WTC11 (cell line): ENCODE measurements at regions not wholly inside any gene's neighbourhood (a gene's known extent, or its start where the extent isn't known, plus 50 kb on each side); places are given as distances from the start of the nearest gene placed in this dataset.

ENCODE experiments used
- ATAC-seq: fragments of 200-7000 bp; cut with Tn5 transposase; 2 replicates; pipeline ENCODE4 v1.10.0; 2021; ENCODE audit warnings: mild to moderate bottlenecking, moderate library complexity
- CTCF ChIA-PET: fragments of 300-600 bp; sonication (Branson Sonifier 250); formaldehyde crosslinking; loops from one replicate; lab custom pipeline; 2021; ENCODE audit warnings: antibody characterized with exemption; lab: Charles Lee
- POLR2A ChIA-PET: fragments of 350-600 bp; sonication (Branson Sonifier 250); formaldehyde crosslinking; loops from one replicate; lab custom pipeline; 2021; ENCODE audit warnings: antibody characterized with exemption; lab: Charles Lee
- DNase-seq: peaks from one replicate; pipeline ENCODE4 v3.0.0; 2021; ENCODE audit warnings: low spot score
- H3K27ac Mint-ChIP-seq: 2 replicates; pipeline ENCODE4 v1.8.0; 2021; ENCODE audit warnings: mixed read lengths
- H3K27me3 Mint-ChIP-seq: 2 replicates; pipeline ENCODE4 v1.8.0; 2021; ENCODE audit warnings: low read depth, mild to moderate bottlenecking, moderate library complexity, mixed read lengths
- H3K36me3 Mint-ChIP-seq: 2 replicates; pipeline ENCODE4 v1.8.0; 2021; ENCODE audit warnings: mixed read lengths
- H3K4me1 Mint-ChIP-seq: 2 replicates; pipeline ENCODE4 v1.8.0; 2022; ENCODE audit warnings: mixed read lengths
- H3K4me3 Mint-ChIP-seq: 2 replicates; pipeline ENCODE4 v1.8.0; 2021; ENCODE audit warnings: mild to moderate bottlenecking, moderate library complexity, mixed read lengths
- H3K9me3 Mint-ChIP-seq: 2 replicates; pipeline ENCODE4 v1.8.0; 2021; ENCODE audit warnings: mixed read lengths
- ATF6 ChIP-seq: sonication (generic); formaldehyde crosslinking; IDR thresholded peaks from 2 replicates; pipeline ENCODE4 v1.8.1; 2023; ENCODE audit warnings: mild to moderate bottlenecking, missing genetic modification reagents
- CREM ChIP-seq: sonication (generic); formaldehyde crosslinking; IDR thresholded peaks from 2 replicates; pipeline ENCODE4 v1.8.1; 2022; ENCODE audit warnings: mild to moderate bottlenecking, missing genetic modification reagents, moderate library complexity
- CTCF ChIP-seq: fragments of 200-600 bp; IDR thresholded peaks from 2 replicates; pipeline ENCODE4 v1.8.0; 2022; ENCODE audit warnings: antibody characterized with exemption
- E2F5 ChIP-seq: sonication (generic); formaldehyde crosslinking; IDR thresholded peaks from 2 replicates; pipeline ENCODE4 v1.8.1; 2022; ENCODE audit warnings: mild to moderate bottlenecking, moderate library complexity, missing genetic modification reagents
- ETV6 ChIP-seq: sonication (generic); formaldehyde crosslinking; IDR thresholded peaks from 2 replicates; pipeline ENCODE4 v1.8.1; 2022; ENCODE audit warnings: mild to moderate bottlenecking, missing genetic modification reagents
- GABPB1 ChIP-seq: sonication (generic); formaldehyde crosslinking; IDR thresholded peaks from 2 replicates; pipeline ENCODE4 v1.8.1; 2023; ENCODE audit warnings: mild to moderate bottlenecking, missing genetic modification reagents
- MLX ChIP-seq: sonication (generic); formaldehyde crosslinking; IDR thresholded peaks from 2 replicates; pipeline ENCODE4 v1.8.1; 2023; ENCODE audit warnings: mild to moderate bottlenecking, missing genetic modification reagents, moderate library complexity
- NFATC4 ChIP-seq: fragments of 250-450 bp; sonication (Bioruptor Pico); IDR thresholded peaks from 2 replicates; pipeline ENCODE4 v1.9.0; 2021; ENCODE audit warnings: mild to moderate bottlenecking
- NR2C2 ChIP-seq: sonication (generic); formaldehyde crosslinking; IDR thresholded peaks from 2 replicates; pipeline ENCODE4 v1.8.0; 2022; ENCODE audit warnings: mild to moderate bottlenecking, missing genetic modification reagents
- NR3C1 ChIP-seq: sonication (generic); formaldehyde crosslinking; conservative IDR thresholded peaks from 2 replicates; pipeline ENCODE4 v1.8.1; 2023; ENCODE audit warnings: low read depth, mild to moderate bottlenecking, missing genetic modification reagents
- OVOL2 ChIP-seq: fragments of 250-450 bp; sonication (Bioruptor Pico); IDR thresholded peaks from 2 replicates; pipeline ENCODE4 v1.9.0; 2021; ENCODE audit warnings: mild to moderate bottlenecking, borderline replicate concordance
- PREB ChIP-seq: sonication (generic); formaldehyde crosslinking; IDR thresholded peaks from 2 replicates; pipeline ENCODE4 v1.8.1; 2022; ENCODE audit warnings: mild to moderate bottlenecking, missing genetic modification reagents, moderate library complexity, borderline replicate concordance
- PRRX2 ChIP-seq: fragments of 250-450 bp; sonication (Bioruptor Pico); IDR thresholded peaks from 2 replicates; pipeline ENCODE4 v1.8.0; 2021; ENCODE audit warnings: mild to moderate bottlenecking
- RELA ChIP-seq: sonication (generic); formaldehyde crosslinking; IDR thresholded peaks from 2 replicates; pipeline ENCODE4 v1.8.1; 2022; ENCODE audit warnings: missing genetic modification reagents, mild to moderate bottlenecking, borderline replicate concordance
- RORB ChIP-seq: fragments of 250-450 bp; sonication (Bioruptor Pico); IDR thresholded peaks from 2 replicates; pipeline ENCODE4 v1.9.0; 2021; ENCODE audit warnings: mild to moderate bottlenecking
- SMAD3 ChIP-seq: sonication (generic); formaldehyde crosslinking; IDR thresholded peaks from 2 replicates; pipeline ENCODE4 v1.8.0; 2022; ENCODE audit warnings: missing genetic modification reagents, mild to moderate bottlenecking, borderline replicate concordance
- SMAD4 ChIP-seq: sonication (generic); formaldehyde crosslinking; IDR thresholded peaks from 2 replicates; pipeline ENCODE4 v1.8.0; 2022; ENCODE audit warnings: mild to moderate bottlenecking, missing genetic modification reagents
- SP1 ChIP-seq: sonication (generic); formaldehyde crosslinking; conservative IDR thresholded peaks from 2 replicates; pipeline ENCODE4 v1.8.1; 2022; ENCODE audit warnings: missing genetic modification reagents
- TCF7 ChIP-seq: sonication (generic); formaldehyde crosslinking; IDR thresholded peaks from 2 replicates; pipeline ENCODE4 v1.8.0; 2022; ENCODE audit warnings: mild to moderate bottlenecking, low read depth, missing genetic modification reagents, moderate library complexity
- ZNF121 ChIP-seq: sonication (generic); formaldehyde crosslinking; IDR thresholded peaks from 2 replicates; pipeline ENCODE4 v1.8.0; 2023; ENCODE audit warnings: missing genetic modification reagents
- ZNF423 ChIP-seq: fragments of 250-450 bp; sonication (Bioruptor Pico); IDR thresholded peaks from 2 replicates; pipeline ENCODE4 v2.1.2; 2022; ENCODE audit warnings: mild to moderate bottlenecking, moderate library complexity
- ZNF671 ChIP-seq: fragments of 250-450 bp; sonication (Bioruptor Pico); IDR thresholded peaks from 2 replicates; pipeline ENCODE4 v1.8.0; 2021; ENCODE audit warnings: mild to moderate bottlenecking

GRCh38 chr5:56320686-56321085 is 87.6 kb upstream of the ANKRD55 start:
- Mint-ChIP-seq H3K4me1 (peaks cover 18% of the 10 kb centered on the region), H3K27ac (no peak overlapping the region), H3K4me3 (no peak overlapping the region), H3K9me3 (no peaks in the 10 kb centered on the region), H3K36me3 (no peaks in the 10 kb centered on the region), H3K27me3 (peaks cover 31% of the 10 kb centered on the region)
- no peak for DNase-seq
- ChIA-PET POLR2A (no interaction called here), CTCF (no interaction called here)
- ATAC-seq: no peak
- TF ChIP-seq RORB (CRISPR knock-in tag): no peak
- no peak for TF ChIP-seq PRRX2 (CRISPR knock-in tag)
- TF ChIP-seq SMAD4: no peak
- no peak for TF ChIP-seq SP1 (CRISPR knock-in tag)
- no peak for TF ChIP-seq ATF6 (CRISPR knock-in tag)
- no peak for TF ChIP-seq CTCF
- no peak for TF ChIP-seq NR3C1 (CRISPR knock-in tag)
- no peak for TF ChIP-seq NFATC4
- no peak for TF ChIP-seq SMAD3
- no peak for TF ChIP-seq MLX (CRISPR knock-in tag)

- no peak for ATAC-seq
- no peak overlapping the region for H3K4me3 Mint-ChIP-seq
- TF ChIP-seq E2F5 (CRISPR knock-in tag) (no peak), SMAD3 (no peak), TCF7 (CRISPR knock-in tag) (no peak), RELA (CRISPR knock-in tag) (no peak), CREM (no peak)
- H3K4me1 Mint-ChIP-seq: peaks cover 24% of the 10 kb centered on the region
- POLR2A ChIA-PET: no interaction called here
- H3K9me3 Mint-ChIP-seq: no peaks in the 10 kb centered on the region
- CTCF ChIA-PET: no interaction called here
- no peak overlapping the region for H3K27ac Mint-ChIP-seq
- H3K27me3 Mint-ChIP-seq: peaks cover 37% of the 10 kb centered on the region
- no peaks in the 10 kb centered on the region for H3K36me3 Mint-ChIP-seq
- no peak for DNase-seq
Observed at GRCh38 chr5:56319526-56320181, 86.5 kb upstream of the ANKRD55 start.

- no peaks in the 10 kb centered on the region for H3K9me3 Mint-ChIP-seq
- H3K4me3 Mint-ChIP-seq: no peak overlapping the region
- ChIA-PET POLR2A (interaction anchor here (0.7 kb wide), 1 partner anchor 686 kb away, joined by 3 read pairs; no protein-coding TSS in a partner anchor), CTCF (no interaction called here)
- no peaks in the 10 kb centered on the region for H3K36me3 Mint-ChIP-seq
- H3K4me1 Mint-ChIP-seq: peaks cover 24% of the 10 kb centered on the region
- ATAC-seq (no peak), DNase-seq (no peak)
- H3K27ac Mint-ChIP-seq: no peak overlapping the region
- peaks cover 52% of the 10 kb centered on the region for H3K27me3 Mint-ChIP-seq
- TF ChIP-seq PREB (CRISPR knock-in tag): no peak
- TF ChIP-seq ETV6 (CRISPR knock-in tag): no peak
- no peak for TF ChIP-seq SMAD4
- no peak for TF ChIP-seq ZNF671
- TF ChIP-seq ZNF423 (CRISPR knock-in tag): no peak
- no peak for TF ChIP-seq ZNF121
- no peak for TF ChIP-seq NR2C2
- no peak for TF ChIP-seq GABPB1
- no peak for TF ChIP-seq PRRX2 (CRISPR knock-in tag)
- TF ChIP-seq OVOL2 (CRISPR knock-in tag): no peak
- no peak for TF ChIP-seq CTCF
Observed at GRCh38 chr5:56317923-56318561, 84.9 kb upstream of the ANKRD55 start.
